ES-I3 (cell line): ENCODE measurements at regions not wholly inside any gene's neighbourhood (a gene's known extent, or its start where the extent isn't known, plus 50 kb on each side); places are given as distances from the start of the nearest gene placed in this dataset.

Experiments used
- H3K36me3 ChIP-seq: 2 replicates; pipeline ENCODE4 v1.6.1; 2013; ENCODE audit warnings: mild to moderate bottlenecking, low read length, control low read depth, moderate library complexity; ENCODE audit not compliant: insufficient read depth
- H3K4me1 ChIP-seq: 2 replicates; pipeline ENCODE4 v1.6.1; 2013; ENCODE audit warnings: mild to moderate bottlenecking, control low read depth, low read length; ENCODE audit not compliant: insufficient read depth
- H3K9ac ChIP-seq: 2 replicates; pipeline ENCODE4 v1.6.1; 2013; ENCODE audit warnings: low read depth, mild to moderate bottlenecking, low read length, moderate library complexity
- H3K9me3 ChIP-seq: 2 replicates; pipeline ENCODE4 v1.6.1; 2013; ENCODE audit warnings: mild to moderate bottlenecking, low read length, moderate library complexity; ENCODE audit not compliant: control insufficient read depth, insufficient read depth

GRCh38 chr12:85632390-85632789, 203.8 kb downstream of the RASSF9 start:
- no peaks in the 10 kb centered on the region for H3K4me1 ChIP-seq

GRCh38 chr12:85633491-85633890, 202.7 kb downstream of the RASSF9 start:
- H3K4me1 ChIP-seq = no peaks in the 10 kb centered on the region
- H3K9ac ChIP-seq = no peak overlapping the region
- no peaks in the 10 kb centered on the region for H3K36me3 ChIP-seq
- no peaks in the 10 kb centered on the region for H3K9me3 ChIP-seq

More at GRCh38 chr12:85632390-85632789, 203.8 kb downstream of the RASSF9 start:
- no peak overlapping the region for H3K9ac ChIP-seq
- no peaks in the 10 kb centered on the region for H3K36me3 ChIP-seq
- H3K9me3 ChIP-seq = no peaks in the 10 kb centered on the region

DNA sequence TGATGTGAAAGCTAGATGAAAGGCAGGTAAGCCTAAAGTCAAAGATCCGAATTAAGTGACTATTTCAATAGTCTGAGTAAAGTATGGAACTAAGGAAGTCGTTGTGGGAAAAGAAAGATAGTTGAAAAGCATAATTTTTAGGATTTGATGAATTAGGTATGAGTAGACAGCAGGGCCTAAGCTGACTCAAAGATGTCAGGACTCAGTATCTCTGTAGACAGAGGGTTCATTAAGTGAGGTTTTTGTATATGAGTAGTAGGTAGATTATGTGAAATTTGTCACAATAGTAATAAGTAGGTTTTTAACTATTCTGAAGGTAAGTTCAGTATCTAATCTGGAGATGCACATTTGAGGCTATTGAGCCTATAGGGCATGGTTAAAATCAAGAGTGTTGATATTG, 196.4 kb downstream of the RASSF9 start:
- no peaks in the 10 kb centered on the region for H3K36me3 ChIP-seq
- no peaks in the 10 kb centered on the region for H3K4me1 ChIP-seq
- H3K9ac ChIP-seq = no peak overlapping the region

GRCh38 chr12:85641796-85642195, 194.4 kb downstream of the RASSF9 start:
- Histone ChIP-seq H3K4me1 (no peaks in the 10 kb centered on the region), H3K9ac (no peak overlapping the region), H3K9me3 (no peaks in the 10 kb centered on the region), H3K36me3 (no peaks in the 10 kb centered on the region)

More for the DNA sequence above, 196.4 kb downstream of the RASSF9 start:
- H3K9me3 ChIP-seq = no peaks in the 10 kb centered on the region

GRCh38 chr12:85642288-85642687, 193.9 kb downstream of the RASSF9 start:
- H3K4me1 ChIP-seq = no peaks in the 10 kb centered on the region
- H3K9me3 ChIP-seq = no peaks in the 10 kb centered on the region
- H3K9ac ChIP-seq = no peak overlapping the region
- H3K36me3 ChIP-seq = no peaks in the 10 kb centered on the region

- no peaks in the 10 kb centered on the region for H3K4me1 ChIP-seq
- no peak overlapping the region for H3K9ac ChIP-seq
- H3K9me3 ChIP-seq = no peaks in the 10 kb centered on the region
- H3K36me3 ChIP-seq = no peaks in the 10 kb centered on the region
These were observed 193.4 kb downstream of the RASSF9 start for GRCh38 chr12:85642808-85643207.

GRCh38 chr12:85644508-85644907, 191.7 kb downstream of the RASSF9 start:
- no peaks in the 10 kb centered on the region for H3K36me3 ChIP-seq
- peaks cover 8% of the 10 kb centered on the region for H3K4me1 ChIP-seq
- H3K9ac ChIP-seq = no peak overlapping the region
- no peaks in the 10 kb centered on the region for H3K9me3 ChIP-seq

GRCh38 chr12:85653731-85654455, 182.3 kb downstream of the RASSF9 start:
- H3K4me1 ChIP-seq = peaks cover 6% of the 10 kb centered on the region
- no peak overlapping the region for H3K9ac ChIP-seq
- peaks cover 14% of the 10 kb centered on the region for H3K9me3 ChIP-seq
- H3K36me3 ChIP-seq = no peaks in the 10 kb centered on the region

- Histone ChIP-seq H3K36me3 (no peaks in the 10 kb centered on the region), H3K9ac (no peak overlapping the region), H3K9me3 (peaks cover 16% of the 10 kb centered on the region), H3K4me1 (0 out of 2 replicates have a peak, but pooled peaks cover 4% of the 10 kb centered on the region)
These were observed 181.8 kb downstream of the RASSF9 start for GRCh38 chr12:85654456-85654840.

- peaks cover 14% of the 10 kb centered on the region for H3K9me3 ChIP-seq
- H3K4me1 ChIP-seq = no peaks in the 10 kb centered on the region
- H3K36me3 ChIP-seq = no peaks in the 10 kb centered on the region
- H3K9ac ChIP-seq = no peak overlapping the region
These were observed 179.6 kb downstream of the RASSF9 start for GRCh38 chr12:85656561-85656960.

DNA sequence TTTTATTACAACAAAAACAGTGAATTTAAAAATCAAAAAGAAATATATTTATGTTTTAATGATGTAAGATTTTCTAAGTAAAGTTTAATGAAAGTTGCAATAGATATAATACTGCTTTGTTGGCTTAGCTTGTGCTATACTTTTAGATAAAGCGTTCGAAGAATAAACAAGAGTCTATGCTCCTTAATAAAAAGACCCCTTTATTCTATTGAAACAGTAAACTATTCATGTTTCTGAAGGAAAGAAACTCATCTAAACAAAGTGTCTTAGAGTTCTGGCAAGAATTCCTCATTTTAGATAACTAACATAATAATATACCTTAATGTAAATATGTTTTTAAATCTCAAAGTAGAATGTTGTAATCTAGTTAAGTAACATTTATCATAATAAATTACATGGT, 179.0 kb downstream of the RASSF9 start:
- H3K9me3 ChIP-seq = peaks cover 14% of the 10 kb centered on the region
- H3K9ac ChIP-seq = no peak overlapping the region
- H3K4me1 ChIP-seq = no peaks in the 10 kb centered on the region
- no peaks in the 10 kb centered on the region for H3K36me3 ChIP-seq

DNA sequence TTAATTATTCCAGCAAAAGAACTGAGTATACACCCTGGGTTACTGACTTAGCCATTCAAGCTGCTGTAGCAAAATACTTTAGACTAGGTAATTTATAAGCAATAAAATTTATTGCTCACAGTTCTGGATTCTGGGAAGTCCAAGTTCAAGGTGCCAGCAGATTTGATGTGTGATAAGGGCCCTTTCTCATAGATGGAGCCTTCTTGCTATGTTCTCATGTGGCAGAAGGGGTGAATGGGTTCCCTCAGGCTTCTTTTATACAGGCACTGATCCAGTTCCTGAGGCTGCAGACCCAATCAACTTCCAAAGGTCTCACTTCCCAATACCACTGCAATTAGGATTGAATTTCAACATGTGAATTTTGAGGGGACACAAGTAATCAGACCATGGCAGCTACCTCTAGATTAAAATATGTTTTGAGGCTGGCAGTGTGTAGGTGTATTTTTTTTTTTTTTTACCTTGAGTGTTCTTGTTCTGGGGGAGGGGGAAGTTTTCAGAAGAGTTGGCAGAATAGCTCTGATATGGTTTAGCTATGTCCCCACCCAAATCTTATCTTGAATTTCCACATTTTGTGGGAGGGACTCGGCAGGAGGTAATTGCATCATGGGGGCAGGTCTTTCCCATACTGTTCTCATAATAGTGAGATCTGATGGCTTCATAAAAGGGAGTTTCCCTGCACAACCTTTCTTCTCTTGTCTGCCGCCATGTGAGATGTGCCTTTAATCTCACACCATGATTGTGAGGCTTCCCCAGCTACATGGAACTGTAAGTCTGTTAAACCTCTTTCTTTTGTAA, 178.2 kb downstream of the RASSF9 start:
- no peak overlapping the region for H3K9ac ChIP-seq

DNA sequence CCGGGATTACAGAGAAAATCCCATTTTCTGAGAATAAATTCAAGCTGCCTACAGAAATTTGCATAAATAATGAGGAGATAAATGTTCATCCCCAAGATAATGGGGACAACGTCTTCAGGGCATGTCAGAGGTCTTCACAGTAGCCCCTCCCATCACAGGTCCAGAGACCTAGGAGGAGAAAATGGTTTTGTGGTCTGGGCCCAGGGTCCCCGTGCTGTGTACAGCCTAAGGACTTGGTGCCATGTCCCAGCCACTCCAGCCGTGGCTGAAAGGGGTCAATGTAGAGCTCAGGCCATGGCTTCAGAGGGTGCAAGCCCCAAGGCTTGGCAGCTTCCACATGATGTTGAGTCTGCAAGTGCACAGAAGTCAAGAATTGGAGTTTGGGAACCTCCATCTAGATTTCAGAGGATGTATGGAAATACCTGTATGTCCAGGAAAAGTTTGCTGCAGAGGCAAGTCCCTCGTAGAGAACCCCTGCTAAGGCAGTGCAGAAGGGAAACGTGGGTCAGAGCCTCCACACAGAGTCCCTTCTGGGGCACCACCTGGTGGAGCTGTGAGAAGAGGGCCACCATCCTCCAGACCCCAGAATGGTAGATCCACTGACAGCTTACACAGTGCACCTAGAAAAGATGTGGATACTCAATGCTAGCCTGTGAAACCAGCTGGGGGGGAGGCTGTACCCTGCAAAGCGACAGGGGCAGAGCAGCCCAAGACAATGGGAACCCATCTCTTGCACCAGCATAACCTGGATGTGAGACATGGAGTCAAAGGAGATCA, 176.3 kb downstream of the RASSF9 start:
- no peaks in the 10 kb centered on the region for H3K4me1 ChIP-seq
- H3K9me3 ChIP-seq = peaks cover 14% of the 10 kb centered on the region
- H3K36me3 ChIP-seq = no peaks in the 10 kb centered on the region
- H3K9ac ChIP-seq = no peak overlapping the region

More for the DNA sequence above, 178.2 kb downstream of the RASSF9 start:
- Histone ChIP-seq H3K4me1 (no peaks in the 10 kb centered on the region), H3K36me3 (no peaks in the 10 kb centered on the region), H3K9me3 (peaks cover 14% of the 10 kb centered on the region)

DNA sequence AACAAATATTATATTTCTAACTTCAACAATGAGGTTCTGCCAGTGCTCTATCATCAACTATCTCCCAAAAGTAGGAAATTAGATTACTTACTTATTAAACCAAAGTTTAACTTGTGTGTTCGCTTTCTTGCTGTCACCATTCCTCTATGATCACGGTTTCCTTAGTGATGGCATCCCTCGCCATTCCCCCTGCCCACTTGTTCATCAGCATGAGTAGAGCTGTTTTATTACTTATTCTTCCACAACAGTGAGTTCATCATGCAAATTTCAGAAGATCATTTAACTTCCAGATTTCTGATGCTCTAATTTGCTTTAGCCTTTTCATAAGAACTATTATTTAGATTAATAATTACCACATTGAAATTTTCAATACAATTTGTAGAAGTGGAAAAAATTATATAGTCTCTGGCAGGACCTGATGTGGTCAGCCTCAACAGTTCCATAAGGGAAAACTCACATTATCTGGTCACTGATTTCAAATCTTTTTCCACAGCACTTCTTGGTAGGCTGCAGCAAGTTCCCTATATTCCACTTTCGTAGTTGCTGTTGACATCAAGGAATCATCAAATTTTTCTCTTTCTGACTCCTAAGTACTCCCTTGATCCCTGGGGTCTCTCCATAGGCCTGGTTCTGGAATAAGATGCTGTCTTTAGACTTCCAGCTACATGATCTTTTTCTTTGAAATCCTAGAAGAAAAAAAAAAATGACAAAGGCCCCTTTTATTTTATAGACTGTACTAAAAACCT, 174.6 kb downstream of the RASSF9 start:
- H3K4me1 ChIP-seq = no peaks in the 10 kb centered on the region
- H3K9ac ChIP-seq = no peak overlapping the region
- peaks cover 14% of the 10 kb centered on the region for H3K9me3 ChIP-seq
- H3K36me3 ChIP-seq = no peaks in the 10 kb centered on the region
